Stomach (tissue), 4 donors: ENCODE measurements at regions not wholly inside any gene's neighbourhood (a gene's known extent, or its start where the extent isn't known, plus 50 kb on each side); places are given as distances from the start of the nearest gene placed in this dataset.

Experiments
- POLR2A ChIP-seq, 4 donors: fragments of 450-650 bp; IDR thresholded peaks; one replicate each; pipeline ENCODE4 v1.6.1; 2016; ENCODE audit warnings: antibody characterized with exemption in 4 of 4, control low read depth in 2 of 4, mild to moderate bottlenecking in 1 of 4, moderate library complexity in 1 of 4
- POLR2AphosphoS5 ChIP-seq, 3 donors: sonication (generic); formaldehyde crosslinking; IDR thresholded peaks; one replicate each; pipeline ENCODE4 v1.6.1; 2016; ENCODE audit warnings: antibody characterized with exemption in 3 of 3
- TF ChIP-seq, protein P1 (sequence below), 7 experiments: fragments of 450-650 bp in 4 of 7; fragments of 200-600 bp in 3 of 7; sonication (generic) in 3 of 7; IDR thresholded peaks; one replicate each; pipeline ENCODE4 v1.5.1; 2016 to 2019; ENCODE audit warnings: antibody characterized with exemption in 7 of 7, control low read depth in 2 of 7, mild to moderate bottlenecking in 1 of 7

GRCh38 chr11:134674974-134675373, 262.9 kb upstream of the B3GAT1 start:
- TF ChIP-seq, protein P1, sequence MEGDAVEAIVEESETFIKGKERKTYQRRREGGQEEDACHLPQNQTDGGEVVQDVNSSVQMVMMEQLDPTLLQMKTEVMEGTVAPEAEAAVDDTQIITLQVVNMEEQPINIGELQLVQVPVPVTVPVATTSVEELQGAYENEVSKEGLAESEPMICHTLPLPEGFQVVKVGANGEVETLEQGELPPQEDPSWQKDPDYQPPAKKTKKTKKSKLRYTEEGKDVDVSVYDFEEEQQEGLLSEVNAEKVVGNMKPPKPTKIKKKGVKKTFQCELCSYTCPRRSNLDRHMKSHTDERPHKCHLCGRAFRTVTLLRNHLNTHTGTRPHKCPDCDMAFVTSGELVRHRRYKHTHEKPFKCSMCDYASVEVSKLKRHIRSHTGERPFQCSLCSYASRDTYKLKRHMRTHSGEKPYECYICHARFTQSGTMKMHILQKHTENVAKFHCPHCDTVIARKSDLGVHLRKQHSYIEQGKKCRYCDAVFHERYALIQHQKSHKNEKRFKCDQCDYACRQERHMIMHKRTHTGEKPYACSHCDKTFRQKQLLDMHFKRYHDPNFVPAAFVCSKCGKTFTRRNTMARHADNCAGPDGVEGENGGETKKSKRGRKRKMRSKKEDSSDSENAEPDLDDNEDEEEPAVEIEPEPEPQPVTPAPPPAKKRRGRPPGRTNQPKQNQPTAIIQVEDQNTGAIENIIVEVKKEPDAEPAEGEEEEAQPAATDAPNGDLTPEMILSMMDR (IDR thresholded peaks at IDR 0.05) = no peak
- TF ChIP-seq POLR2AphosphoS5 (IDR thresholded peaks at IDR 0.05) = no peak
- TF ChIP-seq POLR2A (IDR thresholded peaks at IDR 0.05) = no peak
